HL-60 (cell line): ENCODE measurements at regions not wholly inside any gene's neighbourhood (a gene's known extent, or its start where the extent isn't known, plus 50 kb on each side); places are given as distances from the start of the nearest gene placed in this dataset.
"Not testable (repeated sequence)": the region's sequence is repeated elsewhere in the genome, so short reads cannot be mapped to it uniquely, and the experiment has no call there.

Experiments used
- DNase-seq, 2 experiments: peaks; one replicate each; pipeline ENCODE4 v3.0.0-alpha.2; 2010 to 2020; ENCODE audit warnings: low read depth in 1 of 2, low spot score in 1 of 2
- H3K27ac ChIP-seq: fragments of 250-450 bp; sonication (Bioruptor Pico); replicated peaks from 2 replicates; pipeline ENCODE4 v1.5.1; 2020; ENCODE audit warnings: mild to moderate bottlenecking, moderate library complexity
- H3K27me3 ChIP-seq: fragments of 250-450 bp; sonication (Bioruptor Pico); 2 replicates; pipeline ENCODE4 v1.5.1; 2021; ENCODE audit warnings: mild to moderate bottlenecking, moderate library complexity; ENCODE audit not compliant: insufficient read depth, poor library complexity, severe bottlenecking
- H3K4me3 ChIP-seq: replicated peaks from 2 replicates; pipeline ENCODE4 v1.5.1; 2011; ENCODE audit warnings: mild to moderate bottlenecking, control low read depth, low read length; ENCODE audit not compliant: insufficient read depth
- GABPA ChIP-seq: IDR thresholded peaks from 2 replicates; pipeline ENCODE4 v1.6.1; 2012; ENCODE audit warnings: low read depth
- POLR2AphosphoS5 ChIP-seq: IDR thresholded peaks from 2 replicates; pipeline ENCODE4 v1.6.1; 2012; ENCODE audit warnings: low read depth
- SPI1 ChIP-seq: IDR thresholded peaks from 2 replicates; pipeline ENCODE4 v1.6.1; 2012; ENCODE audit warnings: low read depth, mild to moderate bottlenecking, borderline replicate concordance
- TF ChIP-seq, protein P1 (sequence below): IDR thresholded peaks from one replicate; pipeline ENCODE4 v1.5.1; 2011; ENCODE audit warnings: low read length, control low read depth, inconsistent platforms; ENCODE audit not compliant: insufficient read depth
- TF ChIP-seq, protein P2 (sequence below): IDR thresholded peaks from 2 replicates; pipeline ENCODE4 v1.6.1; 2012; ENCODE audit warnings: low read depth; ENCODE audit not compliant: insufficient replicate concordance

DNA sequence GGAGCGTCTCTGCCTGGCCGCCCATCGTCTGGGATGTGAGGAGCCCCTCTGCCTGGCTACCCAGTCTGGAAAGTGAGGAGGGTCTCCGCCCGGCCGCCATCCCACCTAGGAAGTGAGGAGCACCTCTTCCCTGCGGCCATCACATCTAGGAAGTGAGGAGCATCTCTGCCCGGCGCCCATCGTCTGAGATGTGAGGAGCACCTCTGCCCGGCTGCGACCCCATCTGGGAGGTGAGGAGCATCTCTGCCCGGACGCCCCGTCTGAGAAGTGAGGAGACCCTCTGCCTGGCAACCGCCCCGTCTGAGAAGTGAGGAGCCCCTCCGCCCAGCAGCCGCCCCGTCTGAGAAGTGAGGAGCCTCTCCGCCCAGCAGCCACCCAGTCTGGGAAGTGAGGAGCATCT, 84.5 kb downstream of the IDS start:
- H3K27ac ChIP-seq, H3K27me3 ChIP-seq, DNase-seq, H3K4me3 ChIP-seq: not testable (repeated sequence)

DNA sequence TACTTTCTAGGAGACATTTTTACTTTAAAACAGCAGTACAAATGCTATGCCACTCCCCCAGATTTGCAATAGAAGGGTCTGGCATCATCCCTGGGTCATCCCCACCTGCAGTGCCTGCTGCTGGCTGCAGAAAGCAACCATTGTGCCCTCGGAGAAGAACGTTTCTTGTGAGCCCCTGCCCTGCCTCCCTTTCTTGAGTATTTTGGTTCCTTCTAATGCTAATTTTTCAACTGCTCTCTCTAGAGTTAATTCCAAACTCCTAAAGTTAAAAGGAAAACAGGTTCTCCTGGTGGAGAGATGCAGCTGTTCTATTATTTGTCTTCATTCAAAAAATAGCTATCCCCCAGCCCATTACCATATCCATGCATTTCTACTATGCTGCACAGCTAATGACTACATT, 107.1 kb downstream of the IDS start:
- DNase-seq = no peak
- no peak overlapping the region for H3K4me3 ChIP-seq
- H3K27ac ChIP-seq = no peak overlapping the region
- H3K27me3 ChIP-seq = no peaks in the 10 kb centered on the region
- TF ChIP-seq POLR2AphosphoS5 = no peak
- no peak for TF ChIP-seq GABPA
- TF ChIP-seq SPI1 = no peak
- TF ChIP-seq, protein P1, sequence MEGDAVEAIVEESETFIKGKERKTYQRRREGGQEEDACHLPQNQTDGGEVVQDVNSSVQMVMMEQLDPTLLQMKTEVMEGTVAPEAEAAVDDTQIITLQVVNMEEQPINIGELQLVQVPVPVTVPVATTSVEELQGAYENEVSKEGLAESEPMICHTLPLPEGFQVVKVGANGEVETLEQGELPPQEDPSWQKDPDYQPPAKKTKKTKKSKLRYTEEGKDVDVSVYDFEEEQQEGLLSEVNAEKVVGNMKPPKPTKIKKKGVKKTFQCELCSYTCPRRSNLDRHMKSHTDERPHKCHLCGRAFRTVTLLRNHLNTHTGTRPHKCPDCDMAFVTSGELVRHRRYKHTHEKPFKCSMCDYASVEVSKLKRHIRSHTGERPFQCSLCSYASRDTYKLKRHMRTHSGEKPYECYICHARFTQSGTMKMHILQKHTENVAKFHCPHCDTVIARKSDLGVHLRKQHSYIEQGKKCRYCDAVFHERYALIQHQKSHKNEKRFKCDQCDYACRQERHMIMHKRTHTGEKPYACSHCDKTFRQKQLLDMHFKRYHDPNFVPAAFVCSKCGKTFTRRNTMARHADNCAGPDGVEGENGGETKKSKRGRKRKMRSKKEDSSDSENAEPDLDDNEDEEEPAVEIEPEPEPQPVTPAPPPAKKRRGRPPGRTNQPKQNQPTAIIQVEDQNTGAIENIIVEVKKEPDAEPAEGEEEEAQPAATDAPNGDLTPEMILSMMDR = no peak

DNA sequence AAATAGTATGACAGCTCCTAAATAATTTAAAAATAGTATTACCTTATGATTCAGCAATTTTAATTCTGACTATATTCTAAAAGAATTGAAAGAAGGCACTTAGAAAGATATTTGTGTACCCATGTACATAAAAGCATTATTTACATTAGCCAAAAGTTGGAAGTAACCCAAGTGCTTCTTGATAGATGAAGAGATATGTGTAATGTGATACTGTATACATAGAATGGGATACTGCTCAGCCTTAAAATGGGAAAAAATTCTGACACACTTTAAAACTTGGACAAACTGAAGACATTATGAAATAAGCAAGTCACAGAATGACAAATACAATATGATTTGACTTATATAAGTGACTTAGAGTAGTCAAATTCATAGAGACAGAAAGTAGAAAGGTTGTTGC, 112.2 kb downstream of the IDS start:
- Histone ChIP-seq H3K27ac (no peak overlapping the region), H3K4me3 (no peak overlapping the region), H3K27me3 (no peaks in the 10 kb centered on the region)
- TF ChIP-seq GABPA = no peak
- TF ChIP-seq POLR2AphosphoS5 = no peak
- TF ChIP-seq, protein P2, sequence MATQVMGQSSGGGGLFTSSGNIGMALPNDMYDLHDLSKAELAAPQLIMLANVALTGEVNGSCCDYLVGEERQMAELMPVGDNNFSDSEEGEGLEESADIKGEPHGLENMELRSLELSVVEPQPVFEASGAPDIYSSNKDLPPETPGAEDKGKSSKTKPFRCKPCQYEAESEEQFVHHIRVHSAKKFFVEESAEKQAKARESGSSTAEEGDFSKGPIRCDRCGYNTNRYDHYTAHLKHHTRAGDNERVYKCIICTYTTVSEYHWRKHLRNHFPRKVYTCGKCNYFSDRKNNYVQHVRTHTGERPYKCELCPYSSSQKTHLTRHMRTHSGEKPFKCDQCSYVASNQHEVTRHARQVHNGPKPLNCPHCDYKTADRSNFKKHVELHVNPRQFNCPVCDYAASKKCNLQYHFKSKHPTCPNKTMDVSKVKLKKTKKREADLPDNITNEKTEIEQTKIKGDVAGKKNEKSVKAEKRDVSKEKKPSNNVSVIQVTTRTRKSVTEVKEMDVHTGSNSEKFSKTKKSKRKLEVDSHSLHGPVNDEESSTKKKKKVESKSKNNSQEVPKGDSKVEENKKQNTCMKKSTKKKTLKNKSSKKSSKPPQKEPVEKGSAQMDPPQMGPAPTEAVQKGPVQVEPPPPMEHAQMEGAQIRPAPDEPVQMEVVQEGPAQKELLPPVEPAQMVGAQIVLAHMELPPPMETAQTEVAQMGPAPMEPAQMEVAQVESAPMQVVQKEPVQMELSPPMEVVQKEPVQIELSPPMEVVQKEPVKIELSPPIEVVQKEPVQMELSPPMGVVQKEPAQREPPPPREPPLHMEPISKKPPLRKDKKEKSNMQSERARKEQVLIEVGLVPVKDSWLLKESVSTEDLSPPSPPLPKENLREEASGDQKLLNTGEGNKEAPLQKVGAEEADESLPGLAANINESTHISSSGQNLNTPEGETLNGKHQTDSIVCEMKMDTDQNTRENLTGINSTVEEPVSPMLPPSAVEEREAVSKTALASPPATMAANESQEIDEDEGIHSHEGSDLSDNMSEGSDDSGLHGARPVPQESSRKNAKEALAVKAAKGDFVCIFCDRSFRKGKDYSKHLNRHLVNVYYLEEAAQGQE = no peak
- TF ChIP-seq, protein P1 = no peak
- no peak for TF ChIP-seq SPI1
- DNase-seq = no peak

DNA sequence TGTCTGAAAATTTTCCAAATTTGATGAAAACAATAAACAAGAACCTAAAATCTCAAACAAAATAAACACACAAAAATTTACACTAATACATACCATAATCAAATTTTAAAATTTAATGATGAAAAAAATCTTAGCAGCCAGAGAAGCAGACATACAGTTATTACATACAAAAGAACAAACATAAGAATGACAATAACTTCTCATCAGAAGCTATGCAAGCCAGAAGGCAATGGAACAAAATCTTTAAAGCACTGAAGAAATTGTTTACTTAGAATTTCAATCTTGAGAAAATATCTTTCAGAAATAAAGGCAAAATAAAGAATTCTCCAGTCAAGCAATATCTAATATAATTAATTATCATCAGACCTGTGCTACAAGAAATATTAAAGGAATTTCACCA, 121.3 kb downstream of the IDS start:
- Histone ChIP-seq H3K4me3 (no peak overlapping the region), H3K27me3 (no peaks in the 10 kb centered on the region), H3K27ac (no peak overlapping the region)
- TF ChIP-seq, protein P2 = no peak
- no peak for TF ChIP-seq GABPA
- TF ChIP-seq, protein P1 = no peak
- no peak for TF ChIP-seq POLR2AphosphoS5
- TF ChIP-seq SPI1 = no peak
- DNase-seq = no peak
